Glomerular visceral epithelial cell (primary cell): ENCODE measurements at regions not wholly inside any gene's neighbourhood (a gene's known extent, or its start where the extent isn't known, plus 50 kb on each side); places are given as distances from the start of the nearest gene placed in this dataset.

Experiments used
- DNase-seq: peaks from one replicate; pipeline ENCODE4 v3.0.0-alpha.2; 2016; ENCODE audit errors: extremely low spot score

- DNase-seq = no peak
Measured at GRCh38 chr10:10938676-10939075, 79.0 kb upstream of the CELF2 start.

GRCh38 chr10:10941127-10941730, 76.4 kb upstream of the CELF2 start:
- no peak for DNase-seq

- DNase-seq = no peak
Measured at GRCh38 chr10:10942441-10942840, 75.2 kb upstream of the CELF2 start.

GRCh38 chr10:10946081-10946480, 71.6 kb upstream of the CELF2 start:
- no peak for DNase-seq

- no peak for DNase-seq
Measured at GRCh38 chr10:10946801-10947200, 70.9 kb upstream of the CELF2 start.

- DNase-seq = no peak
Measured at GRCh38 chr10:10951675-10952074, 66.0 kb upstream of the CELF2 start.

GRCh38 chr10:10952800-10953199, 64.9 kb upstream of the CELF2 start:
- DNase-seq = no peak

- DNase-seq = no peak
Measured at GRCh38 chr10:10956681-10957542, 60.8 kb upstream of the CELF2 start.

GRCh38 chr10:10958041-10958440, 59.6 kb upstream of the CELF2 start:
- DNase-seq = no peak

- no peak for DNase-seq
Measured at GRCh38 chr10:10959666-10960065, 58.0 kb upstream of the CELF2 start.

GRCh38 chr10:10960534-10960933, 57.1 kb upstream of the CELF2 start:
- DNase-seq = no peak

GRCh38 chr10:10961072-10961471, 56.6 kb upstream of the CELF2 start:
- DNase-seq = no peak

- DNase-seq = no peak
Measured at GRCh38 chr10:10967029-10967428, 50.6 kb upstream of the CELF2 start.

- DNase-seq = no peak
Measured at GRCh38 chr10:10967581-10968256, 50.0 kb upstream of the CELF2 start.
